ENCODE measurements at regions not wholly inside any gene's neighbourhood (a gene's known extent, or its start where the extent isn't known, plus 50 kb on each side); places are given as distances from the start of the nearest gene placed in this dataset.

- no peak for TF ChIP-seq POLR2A (IDR thresholded peaks at IDR 0.05)
- no peak for TF ChIP-seq CTCF (IDR thresholded peaks at IDR 0.05)
Measured at GRCh38 chr5:91699429-91699828, 316.3 kb upstream of the ARRDC3 start.
